Medulla oblongata (tissue), 1 donor: ENCODE measurements at regions not wholly inside any gene's neighbourhood (a gene's known extent, or its start where the extent isn't known, plus 50 kb on each side); places are given as distances from the start of the nearest gene placed in this dataset.
"Not testable (repeated sequence)": the region's sequence is repeated elsewhere in the genome, so short reads cannot be mapped to it uniquely, and the experiment has no call there.

Source experiments
- DNase-seq: peaks from one replicate; pipeline ENCODE4 v3.0.0-alpha.2; 2015; ENCODE audit errors: extremely low spot score

DNA sequence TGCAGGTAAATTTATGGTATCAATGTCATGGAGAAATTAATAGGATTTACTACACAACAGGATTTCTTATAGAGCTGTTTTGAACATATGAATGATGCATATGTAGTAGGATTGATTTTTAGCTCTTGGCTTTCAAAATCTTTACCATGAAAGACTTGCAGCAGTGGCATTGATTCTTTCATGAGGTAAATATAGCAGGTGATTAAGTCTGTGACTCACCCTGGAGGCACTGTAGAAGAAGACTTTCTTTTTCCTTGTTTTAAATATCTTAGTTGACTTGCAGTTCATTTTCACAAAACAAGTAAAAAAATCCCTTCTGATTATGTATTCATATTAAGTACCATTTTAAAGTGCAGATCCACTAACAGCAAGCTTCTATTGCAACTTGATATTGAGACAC, 463.0 kb downstream of the FBXO15 start:
- DNase-seq: no peak

DNA sequence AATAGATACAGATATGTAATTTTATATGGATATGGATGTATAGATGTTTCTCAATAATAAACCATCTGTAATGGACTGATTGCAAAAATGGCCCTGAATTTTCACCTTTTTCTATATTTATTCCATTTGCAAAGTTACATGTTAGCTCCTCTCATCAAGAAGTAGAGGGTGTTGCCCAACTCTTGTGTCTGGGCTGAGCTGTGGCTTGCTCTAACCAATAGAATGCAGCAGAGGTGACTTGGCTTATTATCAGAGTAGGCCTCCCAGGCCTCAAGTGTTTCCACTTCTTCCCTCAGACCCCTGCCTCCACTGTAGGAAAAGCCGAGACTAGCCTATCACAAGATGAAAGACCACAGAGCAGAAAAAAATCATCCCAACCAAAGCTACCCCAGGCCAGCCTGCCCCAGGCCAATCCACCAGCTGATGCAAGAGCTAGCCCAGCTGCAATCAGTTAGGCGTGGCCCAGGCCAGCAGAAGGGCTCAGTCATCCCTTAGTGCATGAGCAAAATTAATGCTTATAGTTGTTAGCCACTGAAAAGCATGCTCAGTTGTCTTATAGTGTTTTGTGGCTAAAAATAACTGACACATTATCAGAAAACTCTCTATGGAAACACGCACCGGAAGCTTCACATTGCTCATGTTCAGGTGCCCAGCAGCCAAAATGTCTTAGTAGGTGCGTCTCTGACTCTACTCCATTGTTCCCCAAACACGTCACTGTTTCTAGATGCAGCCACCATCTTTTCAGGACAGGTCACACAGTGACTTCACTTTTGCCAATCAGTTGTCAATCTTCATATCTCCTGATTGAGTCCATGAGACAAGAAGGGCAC, 464.0 kb downstream of the FBXO15 start:
- DNase-seq: no peak

DNA sequence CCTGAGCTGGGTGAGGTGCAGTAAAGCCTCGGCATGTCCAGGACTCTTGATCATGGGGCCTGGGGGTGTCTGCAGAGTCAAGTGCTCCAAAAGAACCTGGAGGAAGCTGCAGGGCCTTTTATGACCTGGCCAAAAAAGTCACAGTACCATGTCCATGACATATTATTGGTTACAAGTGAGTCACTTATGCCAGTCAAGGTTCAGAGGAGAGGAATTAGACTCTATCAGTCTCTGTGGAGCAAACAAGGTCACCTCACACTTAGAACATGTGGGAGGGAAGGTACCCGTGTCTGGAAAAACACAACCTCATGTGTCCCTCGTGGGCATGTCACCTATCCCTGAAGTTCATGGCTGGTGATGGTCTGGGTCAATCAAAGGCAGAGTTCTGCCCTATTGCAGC, 465.7 kb downstream of the FBXO15 start:
- no peak for DNase-seq

DNA sequence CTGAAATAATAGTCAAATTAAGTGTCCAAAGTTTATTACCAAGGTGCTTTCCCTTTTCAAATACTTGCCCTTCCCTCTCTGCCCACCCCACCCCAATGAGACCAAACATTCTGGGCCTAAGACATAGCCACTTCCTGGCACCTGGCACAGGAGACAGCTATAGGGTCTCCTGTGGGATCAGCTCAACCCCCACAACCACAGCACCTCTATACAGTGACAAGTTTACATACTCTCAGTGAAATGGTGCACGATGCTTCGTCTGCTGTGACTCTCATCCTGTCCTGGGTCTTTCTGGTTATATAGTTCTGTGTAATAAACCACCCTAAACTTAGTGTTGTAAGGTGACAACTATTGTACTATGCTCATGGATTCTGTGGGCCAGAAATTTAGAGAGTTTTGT, 466.2 kb downstream of the FBXO15 start:
- DNase-seq: no peak

DNA sequence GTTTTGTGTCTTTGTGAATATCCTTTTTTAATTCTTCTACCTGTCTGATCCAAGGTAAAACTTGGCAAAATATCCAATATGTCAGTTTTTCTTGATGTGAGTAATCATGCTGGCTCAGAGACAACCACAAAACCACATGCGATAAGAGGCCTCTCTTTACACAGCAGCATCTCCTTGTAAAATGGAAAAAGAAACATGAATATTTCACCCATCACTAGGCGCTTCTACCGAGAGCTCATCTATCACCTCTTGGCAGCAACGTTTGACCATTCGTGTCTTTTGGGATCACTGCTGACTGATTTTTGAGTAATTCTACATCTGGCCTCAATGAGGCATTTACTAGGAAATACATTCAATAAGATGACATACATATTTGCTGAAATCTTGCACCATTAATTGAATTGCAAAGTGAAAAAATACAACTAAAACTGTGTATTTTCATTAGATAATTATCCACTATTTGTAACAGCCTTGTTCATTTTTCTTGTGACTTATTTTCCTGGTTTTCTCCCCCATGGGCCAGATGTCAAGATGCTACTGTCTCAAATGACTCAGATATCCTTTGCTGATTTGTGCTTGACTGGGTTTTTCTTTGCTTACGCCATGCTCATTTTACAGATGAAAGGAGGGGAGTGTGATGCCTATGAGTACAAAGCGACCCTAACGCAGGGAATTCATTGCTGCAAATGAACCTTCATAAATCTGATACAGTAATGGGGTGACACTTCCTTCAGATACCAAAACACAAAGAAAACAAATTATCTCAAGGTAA, 467.5 kb downstream of the FBXO15 start:
- DNase-seq: no peak

DNA sequence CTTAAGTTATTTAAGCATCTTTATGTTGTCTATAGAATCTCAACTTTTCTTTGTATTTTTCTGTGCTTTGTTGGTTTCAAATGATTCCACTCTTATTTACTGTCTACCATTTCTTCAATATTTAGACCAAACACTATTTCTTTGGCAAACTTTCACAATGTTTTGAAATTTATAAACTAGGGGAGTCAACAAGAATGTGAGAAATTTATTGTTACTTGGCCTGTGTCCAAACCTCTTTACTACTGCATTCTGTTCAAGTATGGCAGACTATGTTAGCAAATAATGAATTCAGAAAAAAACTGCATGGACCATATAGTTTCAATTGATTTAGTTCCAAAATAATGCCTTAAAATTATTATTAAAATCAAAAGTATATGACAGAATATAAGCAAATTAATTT, 470.2 kb downstream of the FBXO15 start:
- DNase-seq: no peak

DNA sequence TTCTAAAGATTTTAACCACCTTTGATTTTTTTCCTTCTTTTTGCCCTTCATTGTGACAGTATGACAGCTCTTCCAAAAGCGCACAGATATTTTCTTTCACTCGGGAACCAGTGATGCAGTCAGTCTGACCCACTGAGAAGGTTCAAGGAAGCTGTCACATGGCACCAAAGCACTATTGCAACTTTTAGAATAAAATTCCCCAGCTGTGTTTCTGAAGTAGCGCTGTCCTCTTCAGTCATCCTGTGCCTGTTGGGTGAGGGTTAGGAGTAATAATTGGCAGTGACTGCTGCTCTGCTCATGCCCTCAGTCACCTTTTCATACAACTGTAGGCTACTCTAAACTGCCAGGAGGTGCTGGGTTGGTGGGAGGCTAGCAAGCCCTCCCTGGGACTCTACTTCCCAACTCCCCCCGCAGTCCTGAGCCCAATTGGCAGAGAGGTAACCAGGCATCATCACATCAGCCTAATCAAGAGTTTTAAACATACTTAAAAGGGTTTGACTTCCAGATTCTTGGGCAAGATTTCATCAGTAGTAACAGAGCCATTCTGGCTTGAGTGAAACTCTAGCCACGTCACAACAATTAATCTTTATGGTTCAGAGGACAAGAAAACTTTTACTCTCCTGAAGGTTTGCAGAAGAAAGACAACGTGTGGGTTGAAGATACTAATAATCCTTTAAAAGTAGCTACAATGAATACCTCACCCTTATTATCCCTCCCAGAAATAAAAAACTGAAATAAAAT, 473.3 kb downstream of the FBXO15 start:
- DNase-seq: no peak

DNA sequence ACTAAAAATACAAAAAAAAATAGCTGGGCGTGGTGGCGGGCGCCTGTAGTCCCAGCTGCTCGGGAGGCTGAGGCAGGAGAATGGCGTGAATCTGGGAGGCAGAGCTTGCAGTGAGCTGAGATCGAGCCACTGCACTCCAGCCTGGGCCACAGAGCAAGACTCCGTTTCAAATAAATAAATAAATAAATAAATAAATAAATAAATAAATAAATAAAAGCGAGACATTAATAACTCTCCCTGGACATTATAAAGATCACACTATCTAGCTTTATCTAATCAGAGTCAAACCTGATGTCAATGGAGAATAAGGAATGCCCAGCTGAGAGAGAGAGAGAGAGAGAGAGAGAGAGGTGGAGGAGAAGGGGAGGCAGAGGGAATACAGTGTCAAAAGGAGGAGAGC, 476.2 kb downstream of the FBXO15 start:
- not testable (repeated sequence) for DNase-seq

DNA sequence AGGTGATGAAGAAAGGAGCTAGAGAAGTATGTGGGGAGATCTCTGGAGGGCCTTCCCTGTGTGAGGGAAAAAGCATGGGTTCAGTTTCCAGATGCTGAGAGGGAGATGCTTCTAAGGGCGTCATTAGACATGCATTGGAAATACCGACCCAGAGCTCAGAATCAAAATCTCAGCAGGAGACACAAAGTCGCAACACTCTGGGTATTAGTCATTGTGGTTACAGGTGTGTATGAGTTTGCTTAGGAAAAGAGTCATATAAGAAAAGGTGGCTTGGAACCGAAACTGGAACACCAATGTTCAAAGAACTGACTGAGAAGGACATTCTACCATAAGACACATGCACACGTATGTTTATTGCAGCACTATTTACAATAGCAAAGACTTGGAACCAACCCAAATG, 477.1 kb downstream of the FBXO15 start:
- DNase-seq: no peak

DNA sequence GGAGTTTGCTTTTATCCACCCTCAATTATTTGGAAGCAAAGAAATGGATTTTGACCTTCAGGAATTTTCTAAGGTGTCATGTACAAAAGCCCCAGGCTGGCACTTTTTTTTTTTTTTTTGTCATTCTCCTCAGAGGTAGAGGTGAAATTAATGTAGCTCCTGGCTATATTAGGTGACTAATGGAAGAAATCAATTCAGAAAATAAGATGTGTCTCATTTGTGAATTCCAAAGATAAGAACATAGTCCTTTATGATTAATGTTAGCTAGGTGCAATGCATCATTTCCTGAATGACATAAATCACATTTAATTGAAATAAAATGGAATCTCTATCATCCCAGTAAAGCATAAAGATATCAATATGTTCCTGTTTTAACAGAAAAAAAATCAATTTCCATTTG, 477.6 kb downstream of the FBXO15 start:
- no peak for DNase-seq

DNA sequence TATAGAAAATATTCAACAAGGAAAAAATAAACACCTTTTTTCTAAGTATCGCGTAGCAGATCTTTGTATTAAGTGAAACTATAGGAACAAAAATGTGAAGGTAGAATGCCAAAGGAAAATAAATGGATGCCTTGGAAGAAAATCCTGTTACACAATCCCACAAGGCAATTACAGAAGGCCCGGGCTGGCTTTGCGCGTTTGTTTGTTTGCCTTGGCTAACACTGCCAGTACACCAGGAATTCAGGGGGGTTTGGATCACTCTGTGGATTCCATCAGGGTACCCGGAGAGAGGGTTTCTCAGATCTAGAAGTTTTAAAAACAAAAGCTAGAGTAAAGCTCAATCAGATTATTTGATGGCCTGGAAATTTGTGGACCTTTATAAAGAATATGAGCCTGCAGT, 478.3 kb downstream of the FBXO15 start:
- no peak for DNase-seq

DNA sequence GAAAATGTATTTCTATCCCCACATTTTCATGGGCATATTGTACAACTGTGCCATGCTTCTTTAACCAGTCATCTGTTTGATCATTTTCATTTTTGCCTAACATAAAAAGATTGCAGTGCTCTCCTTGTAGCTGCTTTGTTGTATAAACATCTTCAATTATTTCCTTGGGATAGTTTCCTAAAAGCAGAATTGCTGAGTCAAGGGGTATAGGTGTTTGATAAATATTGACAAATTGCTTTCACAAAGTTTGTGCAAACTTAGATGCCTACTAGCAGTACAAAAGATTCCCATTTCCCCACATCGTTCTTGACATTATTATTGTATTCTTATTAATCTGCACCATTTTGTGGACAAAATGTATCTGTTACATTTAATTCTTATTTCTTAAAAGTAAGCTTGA, 479.6 kb downstream of the FBXO15 start:
- no peak for DNase-seq

DNA sequence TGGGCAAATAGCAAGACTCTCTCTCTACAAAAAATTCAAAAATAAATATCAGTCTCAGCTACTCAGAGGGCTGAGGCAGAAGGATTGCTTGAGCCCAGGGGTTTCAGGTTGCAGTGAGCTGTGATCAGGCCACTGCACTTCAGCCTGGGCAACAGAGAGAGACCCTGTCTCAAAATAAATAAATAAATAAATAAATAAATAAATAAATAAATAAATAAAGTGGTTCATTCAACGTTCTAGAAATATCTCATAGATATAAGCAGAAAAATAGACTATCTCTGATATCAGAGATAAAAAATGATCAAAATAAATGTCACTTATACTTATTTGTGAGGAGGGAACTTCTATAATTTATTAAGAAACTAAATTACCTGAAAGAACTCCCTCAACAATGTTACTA, 480.9 kb downstream of the FBXO15 start:
- no peak for DNase-seq

DNA sequence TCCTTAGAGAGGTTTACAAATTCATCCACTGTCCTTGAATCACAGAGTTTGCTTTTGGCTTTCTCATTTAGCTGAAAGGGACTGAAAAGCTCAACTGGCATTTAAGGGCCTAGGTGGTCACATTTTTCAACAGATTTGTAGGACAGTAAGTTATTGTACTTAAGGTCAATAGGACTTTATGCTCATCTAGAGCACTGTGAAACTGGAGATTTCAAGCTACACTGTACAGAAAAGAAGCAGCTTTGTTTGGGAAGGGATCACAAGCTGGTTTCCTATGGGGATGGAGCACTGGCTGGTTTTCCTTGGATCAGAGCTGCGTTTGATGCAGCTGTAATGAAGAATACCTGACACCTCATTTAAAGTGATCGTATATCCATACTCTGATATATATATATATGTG, 482.7 kb downstream of the FBXO15 start:
- DNase-seq: no peak

DNA sequence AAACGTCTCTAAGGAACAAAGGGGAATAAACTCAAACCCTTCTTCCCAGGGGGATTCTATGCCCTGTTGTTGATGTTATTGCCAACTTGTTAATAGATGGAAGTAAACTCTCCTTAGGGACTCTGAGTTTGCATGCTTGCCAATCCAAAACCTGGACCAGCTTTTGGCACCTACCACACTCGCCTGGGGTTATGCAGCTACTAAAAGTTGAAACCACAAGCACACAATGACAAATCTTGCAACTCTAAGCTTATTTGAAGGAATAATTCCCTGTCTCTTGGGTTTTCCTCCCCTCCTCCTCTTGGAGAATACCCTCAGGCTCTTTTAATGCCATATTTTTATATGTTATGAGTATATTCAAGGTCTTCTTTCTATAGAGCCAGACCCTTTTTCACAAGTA, 484.1 kb downstream of the FBXO15 start:
- DNase-seq: no peak

DNA sequence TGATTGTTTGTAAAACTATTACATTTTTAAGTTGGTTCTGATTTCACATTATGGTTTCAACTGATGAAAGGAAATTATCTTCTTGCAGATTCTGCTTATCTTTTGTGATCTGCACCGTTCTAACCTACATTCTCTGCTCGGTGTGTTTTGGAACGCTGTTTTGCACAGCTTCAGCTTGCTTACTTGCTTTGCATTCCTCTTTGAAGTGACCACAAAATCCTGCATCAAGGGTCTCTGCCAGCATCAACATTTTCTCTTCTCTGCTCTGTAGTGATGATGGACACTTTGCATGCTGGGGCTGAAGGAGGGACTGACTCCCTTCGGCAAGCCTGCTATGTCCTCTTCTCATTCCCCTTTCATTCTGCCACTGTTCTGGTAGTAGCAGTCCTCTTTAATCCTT, 485.2 kb downstream of the FBXO15 start:
- DNase-seq: no peak

DNA sequence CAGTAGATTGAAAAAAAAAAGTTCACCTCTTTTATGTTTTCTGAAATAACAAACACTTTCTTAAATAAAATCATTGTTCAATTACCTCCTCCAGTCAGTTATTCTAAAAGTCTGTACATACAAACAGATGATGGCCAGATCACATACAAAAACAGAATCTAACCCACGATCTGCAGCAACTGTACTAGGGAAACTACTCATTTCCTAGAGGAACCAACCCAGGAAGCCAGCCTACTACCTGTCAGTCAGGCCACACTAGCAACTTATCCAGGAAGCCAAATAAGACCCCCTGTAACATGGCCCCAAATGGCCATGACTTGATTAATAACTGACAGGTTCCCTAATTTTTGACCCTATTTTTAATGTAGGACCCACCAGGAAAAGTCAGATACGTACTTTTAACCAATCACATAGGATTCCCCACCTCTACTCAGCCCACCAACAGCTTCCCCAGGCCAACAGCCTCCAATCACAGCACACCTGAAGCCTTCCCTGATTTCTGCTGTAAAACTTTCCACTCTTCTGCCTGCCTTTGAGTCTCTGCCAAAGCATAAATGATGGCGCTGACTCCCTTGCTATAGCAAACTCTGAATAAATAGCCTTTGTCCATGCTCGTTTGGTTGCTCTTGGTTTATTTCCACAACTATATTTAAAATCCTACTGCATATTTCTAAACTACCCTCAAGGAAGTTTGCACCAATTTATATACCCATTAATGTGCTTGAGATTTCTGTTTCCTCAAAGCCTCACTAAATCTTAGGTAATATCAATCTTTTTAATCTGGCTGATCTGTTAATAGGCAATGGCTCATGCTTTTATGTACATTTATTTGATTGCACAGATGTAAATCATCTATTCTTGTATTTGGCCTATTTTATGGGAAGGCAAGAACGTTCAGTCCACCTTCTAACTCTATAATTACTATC, 486.4 kb downstream of the FBXO15 start:
- DNase-seq: no peak

DNA sequence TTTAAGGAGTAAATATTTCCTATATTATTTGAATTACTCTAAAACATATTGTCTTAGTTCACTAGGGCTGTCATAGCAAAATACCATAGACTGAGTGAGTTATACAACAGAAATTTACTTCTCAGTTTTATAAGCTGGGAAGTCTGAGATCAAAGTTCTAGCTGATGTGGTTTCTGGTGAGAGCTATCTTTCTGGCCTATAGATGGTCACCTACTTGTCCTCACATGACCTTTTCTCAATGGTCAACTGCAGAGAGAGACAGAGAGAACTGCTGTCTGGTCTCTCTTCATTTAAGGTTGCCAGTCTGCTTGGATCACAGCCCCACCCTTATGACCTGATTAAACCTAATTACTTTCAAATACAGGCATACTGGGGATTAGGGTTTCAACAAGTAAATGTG, 490.9 kb downstream of the FBXO15 start:
- DNase-seq: no peak

DNA sequence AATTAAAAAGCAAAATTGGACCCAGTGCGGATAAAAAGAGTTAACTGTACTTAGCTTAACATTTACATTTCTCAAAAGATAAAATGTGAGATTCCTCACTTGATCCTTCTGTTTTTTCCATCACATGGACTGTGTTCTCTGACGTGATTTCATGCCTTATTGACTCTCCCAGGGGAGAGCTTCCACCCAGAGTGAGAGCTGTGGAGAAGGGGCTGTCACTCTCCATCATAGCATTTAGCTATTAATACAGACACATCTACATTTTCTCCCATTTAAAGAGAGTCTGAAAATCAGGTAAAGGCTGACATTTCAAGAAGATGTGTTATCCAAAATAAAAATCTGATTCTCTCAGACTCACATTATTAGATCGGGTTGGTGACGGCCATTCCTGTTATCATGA, 493.8 kb downstream of the FBXO15 start:
- no peak for DNase-seq

DNA sequence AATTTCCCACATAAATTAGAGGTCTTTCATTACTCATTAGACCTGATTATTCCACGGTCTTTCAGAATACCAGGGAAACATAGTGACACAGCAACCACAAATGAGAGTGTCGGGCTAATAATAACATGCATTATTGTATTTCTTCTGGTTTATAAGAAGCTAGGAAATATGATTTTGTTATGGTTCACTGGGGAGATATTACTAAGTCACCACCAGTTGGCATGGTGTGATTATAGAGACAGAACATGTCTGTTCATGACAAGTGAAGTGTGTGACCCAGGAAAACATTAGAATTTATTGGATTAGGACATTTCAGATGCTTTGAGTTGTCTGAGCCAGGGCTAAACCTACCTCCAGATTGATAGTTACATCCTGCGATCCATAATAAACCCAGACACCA, 494.4 kb downstream of the FBXO15 start:
- no peak for DNase-seq

DNA sequence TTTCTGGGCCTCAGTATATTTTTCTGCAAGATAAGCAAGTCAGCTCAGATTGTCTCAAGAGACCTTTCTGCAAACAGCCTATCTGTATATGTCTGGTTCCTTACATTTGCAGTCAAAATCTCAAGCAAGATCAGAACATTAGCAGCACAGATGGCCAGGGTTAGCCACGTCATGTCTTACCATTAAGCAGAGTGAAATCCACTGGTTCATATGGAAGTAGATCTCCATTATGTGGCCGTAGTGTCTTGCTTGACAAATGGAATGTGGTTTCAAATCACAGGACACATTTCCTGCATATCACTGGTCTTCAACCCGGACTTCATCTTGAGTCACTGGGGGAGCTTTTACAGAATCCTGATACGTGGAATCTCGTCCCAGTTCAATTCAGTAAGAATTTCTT, 500.2 kb downstream of the FBXO15 start:
- no peak for DNase-seq

DNA sequence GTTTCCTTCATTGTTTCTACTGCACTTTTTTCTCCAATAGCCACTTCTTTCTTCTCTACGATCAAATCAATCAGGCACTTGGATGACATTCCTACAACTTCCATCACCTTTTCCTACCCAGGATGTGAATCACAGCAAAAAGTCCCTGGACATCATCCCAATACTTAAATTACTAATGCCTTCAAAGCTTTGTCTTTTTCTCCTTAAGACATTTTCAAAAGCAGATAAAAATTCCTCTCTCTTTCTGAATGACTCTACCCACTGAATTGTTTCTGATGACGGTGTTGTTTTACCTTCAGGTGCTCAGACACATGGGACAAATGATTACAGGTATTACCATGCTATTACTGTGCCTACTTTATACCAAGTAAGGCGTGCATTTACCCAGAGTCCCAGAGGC, 500.9 kb downstream of the FBXO15 start:
- DNase-seq: no peak
